GM12872 (cell line): ENCODE measurements at regions not wholly inside any gene's neighbourhood (a gene's known extent, or its start where the extent isn't known, plus 50 kb on each side); places are given as distances from the start of the nearest gene placed in this dataset.

Experiments
- TF ChIP-seq, protein P1 (sequence below): IDR thresholded peaks from 3 replicates; pipeline ENCODE4 v1.5.1; 2011; ENCODE audit warnings: low read depth, mild to moderate bottlenecking, low read length, moderate library complexity; ENCODE audit not compliant: insufficient read depth

DNA sequence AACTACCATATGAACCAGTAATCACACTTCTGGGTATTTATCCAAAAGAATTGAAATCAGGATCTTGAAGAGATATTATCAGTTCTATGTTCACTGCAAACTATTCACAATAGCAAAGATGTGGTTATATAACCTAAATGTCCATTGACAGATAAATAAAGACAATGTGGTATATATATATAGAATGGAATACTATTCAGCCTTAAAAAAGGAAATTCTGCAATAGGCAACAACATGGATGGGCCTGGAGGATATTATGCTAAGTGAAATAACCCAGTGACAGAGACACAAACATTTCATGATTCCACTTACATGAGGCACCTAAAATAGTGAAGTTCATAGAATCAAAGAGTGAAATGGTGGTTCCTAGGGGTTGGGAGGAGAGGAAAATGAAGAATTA, 90.6 kb upstream of the CDK1 start:
- TF ChIP-seq, protein P1, sequence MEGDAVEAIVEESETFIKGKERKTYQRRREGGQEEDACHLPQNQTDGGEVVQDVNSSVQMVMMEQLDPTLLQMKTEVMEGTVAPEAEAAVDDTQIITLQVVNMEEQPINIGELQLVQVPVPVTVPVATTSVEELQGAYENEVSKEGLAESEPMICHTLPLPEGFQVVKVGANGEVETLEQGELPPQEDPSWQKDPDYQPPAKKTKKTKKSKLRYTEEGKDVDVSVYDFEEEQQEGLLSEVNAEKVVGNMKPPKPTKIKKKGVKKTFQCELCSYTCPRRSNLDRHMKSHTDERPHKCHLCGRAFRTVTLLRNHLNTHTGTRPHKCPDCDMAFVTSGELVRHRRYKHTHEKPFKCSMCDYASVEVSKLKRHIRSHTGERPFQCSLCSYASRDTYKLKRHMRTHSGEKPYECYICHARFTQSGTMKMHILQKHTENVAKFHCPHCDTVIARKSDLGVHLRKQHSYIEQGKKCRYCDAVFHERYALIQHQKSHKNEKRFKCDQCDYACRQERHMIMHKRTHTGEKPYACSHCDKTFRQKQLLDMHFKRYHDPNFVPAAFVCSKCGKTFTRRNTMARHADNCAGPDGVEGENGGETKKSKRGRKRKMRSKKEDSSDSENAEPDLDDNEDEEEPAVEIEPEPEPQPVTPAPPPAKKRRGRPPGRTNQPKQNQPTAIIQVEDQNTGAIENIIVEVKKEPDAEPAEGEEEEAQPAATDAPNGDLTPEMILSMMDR = no peak

DNA sequence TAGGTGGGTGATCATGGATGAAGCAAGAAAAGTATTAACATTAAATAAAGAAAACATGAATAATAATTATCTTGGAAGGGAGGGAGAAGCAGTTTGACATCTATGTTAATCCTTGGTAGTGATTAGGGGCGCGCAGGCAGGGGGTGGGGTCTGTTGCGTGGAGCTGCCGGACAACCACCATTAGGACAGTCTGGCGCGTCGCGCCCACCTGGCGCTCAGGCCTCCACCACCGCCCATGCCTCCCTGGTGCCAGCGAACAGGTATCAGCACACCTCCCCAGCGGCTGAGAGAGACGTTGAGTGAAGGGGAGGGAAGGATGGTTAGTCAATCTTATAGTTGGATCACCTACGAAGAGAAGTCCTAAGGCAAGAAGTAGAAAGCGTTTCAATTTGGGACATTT, 94.2 kb upstream of the CDK1 start:
- TF ChIP-seq, protein P1 = no peak

DNA sequence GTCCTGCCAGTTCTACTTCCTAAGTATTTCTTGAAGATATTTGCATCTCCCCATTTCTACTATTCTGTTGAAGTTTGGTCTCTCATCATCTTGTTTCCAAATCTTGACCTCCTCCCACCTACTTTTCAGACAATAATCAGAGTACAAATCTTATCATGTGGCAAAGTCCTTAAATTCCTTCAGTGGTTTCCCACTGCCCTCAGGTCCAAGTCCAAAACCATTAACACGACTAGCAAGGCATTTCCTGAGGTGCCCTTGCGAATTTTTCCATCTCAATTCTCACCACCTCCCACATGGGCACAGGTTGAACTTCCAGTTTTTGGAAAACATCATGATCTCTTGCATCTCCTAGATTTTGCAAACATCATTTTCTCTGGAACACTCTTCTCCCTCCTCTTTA, 97.2 kb upstream of the CDK1 start:
- TF ChIP-seq, protein P1 = no peak

DNA sequence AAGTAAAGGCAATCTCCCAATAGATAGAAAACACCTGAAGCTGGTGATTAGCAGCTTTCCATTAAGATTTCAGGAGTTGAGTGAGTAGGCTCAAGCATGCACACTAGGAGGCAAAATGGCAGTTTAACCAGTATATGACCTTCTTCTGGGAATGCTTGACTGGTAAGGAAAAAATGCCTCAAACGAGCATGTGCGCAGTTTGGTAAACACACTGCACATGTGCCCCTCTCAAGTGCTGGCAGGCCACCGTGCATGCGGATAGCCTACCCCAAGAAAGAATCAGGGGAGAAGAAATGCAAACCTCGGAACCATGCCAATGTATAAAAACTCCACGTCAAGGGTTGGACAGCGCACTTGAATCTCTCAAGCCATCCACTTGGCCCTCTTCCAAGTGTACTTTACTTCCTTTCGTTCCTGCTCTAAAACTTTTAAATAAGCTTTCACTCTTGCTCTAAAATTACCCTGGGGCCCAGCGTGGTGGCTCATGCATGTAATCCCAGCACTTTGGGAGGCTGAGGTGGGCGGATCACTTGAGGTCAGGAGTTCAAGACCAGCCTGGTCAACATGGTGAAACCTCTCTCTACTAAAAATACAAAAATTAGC, 98.8 kb upstream of the CDK1 start:
- TF ChIP-seq, protein P1 = no peak

DNA sequence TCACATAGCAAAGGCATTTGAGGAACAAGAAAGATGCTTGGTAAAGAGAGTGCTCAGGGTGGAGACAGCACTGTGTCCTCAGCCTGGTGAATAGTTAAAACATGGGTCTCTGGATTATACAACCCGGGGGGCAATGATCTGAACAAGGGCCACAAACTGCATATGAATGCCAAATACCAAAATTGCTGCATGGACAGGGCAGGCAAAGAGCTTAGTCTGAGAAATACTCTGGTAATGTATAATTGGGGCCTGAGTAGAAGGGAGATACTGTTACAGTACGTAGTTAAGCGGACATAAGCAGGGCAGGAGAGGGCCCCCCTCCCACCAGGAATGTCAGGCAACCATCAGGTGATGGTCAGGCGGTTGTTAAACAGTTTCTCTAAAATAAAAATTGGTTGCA, 99.3 kb upstream of the CDK1 start:
- TF ChIP-seq, protein P1 = no peak

DNA sequence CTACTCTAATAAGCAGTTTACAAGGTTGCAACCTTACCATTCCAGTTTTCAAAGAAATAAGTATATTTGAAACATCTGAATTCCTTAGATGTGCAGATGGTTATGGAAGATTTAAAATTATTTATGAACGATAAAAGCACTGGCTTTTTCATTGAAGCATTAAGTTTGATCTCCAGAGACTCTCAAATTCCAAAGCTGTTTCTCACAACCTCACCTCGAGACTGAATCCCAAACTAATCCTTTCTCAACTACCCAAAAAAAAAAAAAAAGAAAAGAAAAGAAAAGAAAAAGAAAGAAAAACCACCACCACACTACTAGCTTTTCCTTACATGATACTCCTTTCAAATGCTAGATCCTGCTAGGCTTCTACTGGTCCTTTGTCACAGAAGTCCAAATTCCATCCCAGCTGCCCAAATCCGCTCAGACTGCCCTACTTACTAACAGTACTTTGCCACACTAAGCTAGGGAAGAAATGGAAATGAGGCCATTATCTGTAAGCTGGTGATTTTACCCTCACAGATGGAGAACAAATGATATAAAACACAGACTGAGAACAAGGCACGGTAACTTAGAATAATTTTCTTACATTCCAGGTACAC, 100.6 kb upstream of the CDK1 start:
- TF ChIP-seq, protein P1 = no peak

DNA sequence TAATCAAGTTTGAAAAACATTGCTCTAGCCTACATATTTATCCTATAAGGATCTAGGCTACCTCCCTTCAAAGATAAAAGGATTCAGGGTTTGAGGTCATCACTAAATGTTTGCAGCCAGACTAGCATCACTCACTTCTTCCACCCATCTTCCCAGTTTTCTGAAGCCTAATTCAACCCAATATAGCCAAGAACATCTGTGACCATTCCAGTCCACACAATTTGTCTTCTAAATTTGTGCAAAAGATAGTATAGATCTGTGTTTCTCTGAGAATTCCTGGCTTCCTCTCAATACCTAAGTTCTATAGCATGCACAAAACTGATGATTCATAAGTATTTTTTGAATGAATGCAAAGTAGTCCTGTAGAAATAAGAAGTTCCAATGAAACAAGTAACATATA, 103.0 kb upstream of the CDK1 start:
- TF ChIP-seq, protein P1 = no peak

DNA sequence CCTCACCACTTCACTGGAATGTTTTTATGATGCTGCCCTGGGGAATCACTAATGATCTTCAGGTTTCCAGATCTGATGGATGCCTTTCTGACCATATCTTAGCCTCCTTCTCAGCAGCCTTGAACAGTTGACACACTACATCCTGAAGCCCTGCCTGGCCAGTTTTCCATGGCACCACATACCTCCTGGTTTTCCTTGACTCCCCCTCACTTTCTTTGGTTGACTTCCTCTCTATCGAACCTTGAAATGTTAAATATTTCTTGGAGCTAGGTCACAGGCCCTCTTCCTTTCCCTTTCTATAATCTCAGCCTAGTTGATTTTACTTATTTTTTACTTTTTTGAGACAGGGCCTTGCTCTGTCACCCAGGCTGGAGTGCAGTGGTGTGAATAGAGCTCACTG, 108.8 kb upstream of the CDK1 start:
- TF ChIP-seq, protein P1 = no peak
